Thoracic aorta (tissue), 2 donors: ENCODE measurements at regions not wholly inside any gene's neighbourhood (a gene's known extent, or its start where the extent isn't known, plus 50 kb on each side); places are given as distances from the start of the nearest gene placed in this dataset.

ENCODE experiments used
- ATAC-seq: fragments of 150-250 bp; one replicate; pipeline ENCODE4 v1.8.0; 2017; ENCODE audit warnings: low read depth; ENCODE audit not compliant: insufficient number of reproducible peaks, low FRiP score
- DNase-seq: peaks from one replicate; pipeline ENCODE4 v3.0.0-alpha.2; 2020; ENCODE audit warnings: low spot score
- H3K27ac ChIP-seq, 2 donors: fragments of 200-600 bp; sonication (generic); 1 replicate in 1 of 2; 2 replicates in 1 of 2; pipeline ENCODE4 v1.5.1; 2016; ENCODE audit warnings: mild to moderate bottlenecking in 2 of 2, moderate library complexity in 2 of 2
- H3K27me3 ChIP-seq: fragments of 200-600 bp; sonication (generic); replicated peaks from 2 replicates; pipeline ENCODE4 v1.6.0; 2016; ENCODE audit warnings: mild to moderate bottlenecking; ENCODE audit not compliant: insufficient read depth
- H3K36me3 ChIP-seq: fragments of 200-600 bp; sonication (generic); one replicate; pipeline ENCODE4 v1.5.1; 2016
- H3K4me1 ChIP-seq, 2 donors: fragments of 200-600 bp; sonication (generic); 1 replicate in 1 of 2; 2 replicates in 1 of 2; pipeline versions ENCODE4 v1.5.1 to v1.6.0; 2016; ENCODE audit warnings: low read depth in 2 of 2, mild to moderate bottlenecking in 1 of 2; ENCODE audit not compliant: control insufficient read depth in 1 of 2
- H3K4me3 ChIP-seq: fragments of 200-600 bp; sonication (generic); 2 replicates; pipeline ENCODE4 v1.5.1; 2016; ENCODE audit warnings: mild to moderate bottlenecking
- H3K9me3 ChIP-seq: fragments of 200-600 bp; sonication (generic); 2 replicates; pipeline ENCODE4 v1.5.1; 2016
- TF ChIP-seq, protein P1 (sequence below): fragments of 200-600 bp; sonication (generic); IDR thresholded peaks from one replicate; pipeline ENCODE4 v1.5.1; 2019; ENCODE audit warnings: antibody characterized with exemption

DNA sequence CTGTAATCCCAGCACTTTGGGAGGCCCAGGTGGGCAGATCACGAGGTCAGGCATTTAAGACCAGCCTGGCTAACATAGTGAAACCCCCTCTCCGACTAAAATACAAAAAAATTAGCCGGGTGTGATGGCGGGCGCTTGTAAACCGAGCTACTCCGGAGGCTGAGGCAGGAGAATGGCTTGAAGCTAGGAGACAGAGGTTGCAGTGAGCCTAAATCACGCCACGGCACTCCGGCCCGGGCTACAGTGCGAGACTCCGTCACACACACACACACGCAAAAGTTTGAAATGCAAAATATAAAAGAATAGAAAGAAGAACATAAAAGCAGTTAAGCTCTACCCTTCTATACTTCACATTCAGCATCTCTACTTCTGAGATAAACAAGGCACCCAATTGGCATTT lies 1165.9 kb upstream of the CNTN5 start:
- no peak for DNase-seq
- Histone ChIP-seq H3K36me3 (no peaks in the 10 kb centered on the region), H3K9me3 (no peaks in the 10 kb centered on the region), H3K27ac (no peak overlapping the region), H3K4me1 (no peaks in the 10 kb centered on the region), H3K27me3 (no peaks in the 10 kb centered on the region), H3K4me3 (no peak overlapping the region)
- TF ChIP-seq, protein P1, sequence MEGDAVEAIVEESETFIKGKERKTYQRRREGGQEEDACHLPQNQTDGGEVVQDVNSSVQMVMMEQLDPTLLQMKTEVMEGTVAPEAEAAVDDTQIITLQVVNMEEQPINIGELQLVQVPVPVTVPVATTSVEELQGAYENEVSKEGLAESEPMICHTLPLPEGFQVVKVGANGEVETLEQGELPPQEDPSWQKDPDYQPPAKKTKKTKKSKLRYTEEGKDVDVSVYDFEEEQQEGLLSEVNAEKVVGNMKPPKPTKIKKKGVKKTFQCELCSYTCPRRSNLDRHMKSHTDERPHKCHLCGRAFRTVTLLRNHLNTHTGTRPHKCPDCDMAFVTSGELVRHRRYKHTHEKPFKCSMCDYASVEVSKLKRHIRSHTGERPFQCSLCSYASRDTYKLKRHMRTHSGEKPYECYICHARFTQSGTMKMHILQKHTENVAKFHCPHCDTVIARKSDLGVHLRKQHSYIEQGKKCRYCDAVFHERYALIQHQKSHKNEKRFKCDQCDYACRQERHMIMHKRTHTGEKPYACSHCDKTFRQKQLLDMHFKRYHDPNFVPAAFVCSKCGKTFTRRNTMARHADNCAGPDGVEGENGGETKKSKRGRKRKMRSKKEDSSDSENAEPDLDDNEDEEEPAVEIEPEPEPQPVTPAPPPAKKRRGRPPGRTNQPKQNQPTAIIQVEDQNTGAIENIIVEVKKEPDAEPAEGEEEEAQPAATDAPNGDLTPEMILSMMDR = no peak
- ATAC-seq = no peak

DNA sequence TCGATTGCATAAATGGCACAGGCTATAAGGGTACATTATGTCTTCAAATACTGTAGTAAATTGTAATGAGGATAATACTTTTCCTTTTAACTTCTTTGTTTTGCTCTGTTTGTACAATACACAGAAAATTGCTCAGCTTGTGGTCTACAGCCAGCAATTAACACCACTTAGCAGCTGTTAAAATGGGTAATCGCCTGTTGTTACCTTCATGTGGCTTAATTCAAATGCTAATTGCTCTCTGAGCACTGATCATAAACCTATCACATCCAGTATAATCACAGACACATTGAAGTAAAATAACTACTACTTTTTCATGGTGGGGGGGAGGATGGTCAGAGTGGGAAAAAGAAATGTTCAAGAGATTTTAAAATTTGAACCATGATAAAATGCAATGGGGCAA lies 1164.1 kb upstream of the CNTN5 start:
- Histone ChIP-seq H3K27ac (no peak overlapping the region), H3K36me3 (no peaks in the 10 kb centered on the region), H3K4me3 (no peak overlapping the region), H3K27me3 (no peaks in the 10 kb centered on the region), H3K9me3 (no peaks in the 10 kb centered on the region), H3K4me1 (no peaks in the 10 kb centered on the region)
- no peak for DNase-seq
- TF ChIP-seq, protein P1 = no peak
- ATAC-seq = no peak

DNA sequence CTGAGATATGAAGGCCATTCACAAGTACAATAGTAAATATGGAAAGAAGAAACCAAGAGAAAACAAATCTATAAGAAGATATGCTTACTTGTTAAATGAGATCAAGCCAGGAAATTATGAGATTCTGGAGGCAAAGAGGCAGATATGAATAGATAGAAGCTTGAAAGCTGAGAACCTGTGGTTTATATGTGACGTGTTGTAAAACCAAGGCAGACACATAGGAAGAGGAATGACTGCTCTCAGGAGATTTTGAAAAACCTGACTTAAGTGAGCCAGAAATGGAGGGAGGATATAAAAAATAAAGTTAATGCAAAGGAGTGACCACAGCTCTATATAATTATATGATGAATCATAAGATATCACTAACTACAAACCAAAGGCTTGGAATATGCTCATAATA lies 1160.5 kb upstream of the CNTN5 start:
- ATAC-seq (no peak), DNase-seq (no peak)
- TF ChIP-seq, protein P1 = no peak
- H3K36me3 ChIP-seq = no peaks in the 10 kb centered on the region
- no peaks in the 10 kb centered on the region for H3K27me3 ChIP-seq
- H3K4me1 ChIP-seq = no peaks in the 10 kb centered on the region
- no peak overlapping the region for H3K4me3 ChIP-seq
- no peaks in the 10 kb centered on the region for H3K9me3 ChIP-seq
- H3K27ac ChIP-seq = no peak overlapping the region

DNA sequence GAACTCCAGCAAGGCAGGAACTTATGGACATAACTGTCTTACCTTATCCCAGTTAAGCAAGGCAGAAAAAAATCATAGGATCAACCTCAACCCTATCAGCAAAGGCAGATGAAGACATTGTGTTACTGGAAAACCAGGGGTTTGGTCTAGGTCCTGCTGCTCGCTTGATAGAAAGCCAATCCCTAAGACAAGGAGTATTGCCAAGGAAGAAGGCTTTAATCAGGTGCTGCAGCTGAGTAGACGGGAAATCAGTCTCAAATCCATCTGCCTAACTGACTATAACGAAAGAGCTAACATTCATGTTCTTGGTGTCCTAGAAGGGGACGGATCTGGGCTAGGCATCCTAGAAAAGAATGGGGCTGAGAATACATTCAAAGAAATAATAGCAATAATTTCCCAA lies 1158.7 kb upstream of the CNTN5 start:
- Histone ChIP-seq H3K4me3 (no peak overlapping the region), H3K9me3 (no peaks in the 10 kb centered on the region), H3K36me3 (no peaks in the 10 kb centered on the region), H3K4me1 (no peaks in the 10 kb centered on the region), H3K27ac (no peak overlapping the region), H3K27me3 (no peaks in the 10 kb centered on the region)
- no peak for DNase-seq
- ATAC-seq = no peak
- TF ChIP-seq, protein P1 = no peak

DNA sequence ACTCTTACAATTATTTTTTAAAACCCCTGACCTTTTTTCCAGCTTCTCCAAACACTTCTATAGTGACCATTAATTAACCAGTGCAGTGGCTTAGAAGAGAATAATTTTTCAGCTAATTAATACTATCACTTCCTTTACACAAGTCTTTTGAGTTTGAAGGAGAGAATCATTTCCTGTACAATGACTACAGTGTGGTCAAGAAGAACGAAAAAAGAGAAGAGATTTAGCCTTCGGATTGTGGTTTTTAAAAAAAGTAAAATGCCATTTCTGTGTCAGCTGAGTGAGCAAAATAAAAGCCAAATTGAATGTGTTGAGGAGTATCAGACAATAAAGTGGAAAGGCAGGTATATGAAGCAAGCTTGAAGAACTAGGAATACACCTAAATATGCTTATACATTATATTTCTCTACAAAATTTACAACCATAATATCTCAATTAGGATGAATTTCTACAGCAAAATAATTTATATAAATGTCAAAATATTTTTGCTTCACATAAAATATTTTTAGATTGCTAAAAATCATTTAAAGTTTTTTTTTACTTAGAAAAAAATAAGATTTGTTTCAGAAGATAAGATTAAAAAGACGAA lies 1155.2 kb upstream of the CNTN5 start:
- H3K36me3 ChIP-seq = no peaks in the 10 kb centered on the region
- TF ChIP-seq, protein P1 = no peak
- DNase-seq (no peak), ATAC-seq (no peak)
- H3K27me3 ChIP-seq = no peaks in the 10 kb centered on the region
- H3K4me3 ChIP-seq = no peak overlapping the region
- no peaks in the 10 kb centered on the region for H3K4me1 ChIP-seq
- no peak overlapping the region for H3K27ac ChIP-seq
- no peaks in the 10 kb centered on the region for H3K9me3 ChIP-seq
